ENCODE measurements at regions not wholly inside any gene's neighbourhood (a gene's known extent, or its start where the extent isn't known, plus 50 kb on each side); places are given as distances from the start of the nearest gene placed in this dataset.

- no peak overlapping the region for H3K4ac ChIP-seq (ENCODE audit: low read depth, low read length)
- no peak overlapping the region for H3K14ac ChIP-seq (ENCODE audit: insufficient read depth, low read length)
- Mint-ChIP-seq H3K9me3 (peaks cover 9 to 11% of the 10 kb centered on the region in 2 experiments), H3K36me3 (ENCODE audit: insufficient read depth in 1 of 3, low read depth in 3 of 3) (no peaks in the 10 kb centered on the region; a peak in 2 of 7 replicates), H3K27me3 (ENCODE audit: low read depth) (peaks cover 4% of the 10 kb centered on the region), H3K4me3 (peak overlapping the region in 1 of 2 experiments; percentile 64; a peak in 1 of 5 replicates), H3K27ac (no peak overlapping the region; a peak in 1 of 7 replicates), H3K4me1 (peaks cover 33 to 41% of the 10 kb centered on the region in 2 experiments)
- no peak overlapping the region for H2BK12ac ChIP-seq (ENCODE audit: insufficient read length, low read depth, low read length)
- WGBS (ENCODE audit: extremely low coverage, insufficient read length, low lambda C conversion rate), result no CpG with 5 or more reads among the region's 14 CpGs
- H4K8ac ChIP-seq (replicated peaks; ENCODE audit: insufficient read length, low read depth, low read length), result no peak overlapping the region
- peak; percentile 22 for DNase-seq
- H3K23ac ChIP-seq (ENCODE audit: insufficient read length, low read depth, low read length), result no peak overlapping the region
- no peak overlapping the region for H2AK5ac ChIP-seq (ENCODE audit: insufficient read length, low read length)
- no peak overlapping the region for H3K56ac ChIP-seq (ENCODE audit: insufficient read length, low read depth, low read length)
- H3K27me3 ChIP-seq (ENCODE audit: insufficient read depth, low read length), result no peaks in the 10 kb centered on the region
- no peak overlapping the region for H4K91ac ChIP-seq (ENCODE audit: insufficient read length, low read depth, low read length)
- H4K20me1 ChIP-seq (ENCODE audit: control insufficient read depth, insufficient read depth, insufficient read length), result no peaks in the 10 kb centered on the region
- H3K27ac ChIP-seq (ENCODE audit: insufficient read length, low read depth, low read length), result no peak overlapping the region
- H2AFZ ChIP-seq (ENCODE audit: low read length), result no peak overlapping the region
- H3T11ph ChIP-seq (ENCODE audit: low read length), result no peak overlapping the region
- TF ChIP-seq, protein P1, sequence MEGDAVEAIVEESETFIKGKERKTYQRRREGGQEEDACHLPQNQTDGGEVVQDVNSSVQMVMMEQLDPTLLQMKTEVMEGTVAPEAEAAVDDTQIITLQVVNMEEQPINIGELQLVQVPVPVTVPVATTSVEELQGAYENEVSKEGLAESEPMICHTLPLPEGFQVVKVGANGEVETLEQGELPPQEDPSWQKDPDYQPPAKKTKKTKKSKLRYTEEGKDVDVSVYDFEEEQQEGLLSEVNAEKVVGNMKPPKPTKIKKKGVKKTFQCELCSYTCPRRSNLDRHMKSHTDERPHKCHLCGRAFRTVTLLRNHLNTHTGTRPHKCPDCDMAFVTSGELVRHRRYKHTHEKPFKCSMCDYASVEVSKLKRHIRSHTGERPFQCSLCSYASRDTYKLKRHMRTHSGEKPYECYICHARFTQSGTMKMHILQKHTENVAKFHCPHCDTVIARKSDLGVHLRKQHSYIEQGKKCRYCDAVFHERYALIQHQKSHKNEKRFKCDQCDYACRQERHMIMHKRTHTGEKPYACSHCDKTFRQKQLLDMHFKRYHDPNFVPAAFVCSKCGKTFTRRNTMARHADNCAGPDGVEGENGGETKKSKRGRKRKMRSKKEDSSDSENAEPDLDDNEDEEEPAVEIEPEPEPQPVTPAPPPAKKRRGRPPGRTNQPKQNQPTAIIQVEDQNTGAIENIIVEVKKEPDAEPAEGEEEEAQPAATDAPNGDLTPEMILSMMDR (conservative IDR thresholded peaks at IDR 0.05), result no peak
- H3K9ac ChIP-seq (ENCODE audit: extremely low read depth, insufficient read length, low read length), result no peak overlapping the region
- H2BK120ac ChIP-seq (ENCODE audit: low read depth, low read length, poor library complexity, severe bottlenecking), result no peak overlapping the region
- H3K79me2 ChIP-seq (ENCODE audit: insufficient read depth, low read length), result no peaks in the 10 kb centered on the region
- no peaks in the 10 kb centered on the region for H3K79me1 ChIP-seq (ENCODE audit: insufficient read depth, low read depth, low read length, poor library complexity, severe bottlenecking)
- H2BK5ac ChIP-seq (ENCODE audit: insufficient read length, low read length), result no peak overlapping the region
- no peak overlapping the region for H3K4me2 ChIP-seq (ENCODE audit: insufficient read depth, insufficient read length, low read length)
- no peaks in the 10 kb centered on the region; the same call in 1 of the 2 replicates for H3K4me1 ChIP-seq (ENCODE audit: insufficient read depth, low read length)
- no peaks in the 10 kb centered on the region for H3K9me3 ChIP-seq (ENCODE audit: control insufficient read depth, low read depth, low read length)
- no peak overlapping the region for H2BK20ac ChIP-seq (ENCODE audit: low read depth, low read length, poor library complexity, severe bottlenecking)
- no peak overlapping the region for H2BK15ac ChIP-seq (ENCODE audit: low read depth, low read length)
- no peak overlapping the region for H4K5ac ChIP-seq (ENCODE audit: insufficient read length, low read depth, low read length)
- H3K23me2 ChIP-seq (ENCODE audit: insufficient read length, low read depth, low read length, poor library complexity, severe bottlenecking), result no peaks in the 10 kb centered on the region
- no peak overlapping the region for H3K18ac ChIP-seq (ENCODE audit: insufficient read length, low read depth, low read length)
Observed at GRCh38 chr20:58130581-58130980, 97.9 kb downstream of the ANKRD60 start.
